ENCODE measurements at regions not wholly inside any gene's neighbourhood (a gene's known extent, or its start where the extent isn't known, plus 50 kb on each side); places are given as distances from the start of the nearest gene placed in this dataset.

GRCh38 chr5:152853361-152853760 lies 448.3 kb upstream of the NMUR2 start:
- DNase-seq = no peak
- TF ChIP-seq CTCF (IDR thresholded peaks at IDR 0.05) = no peak
- H3K4me3 Mint-ChIP-seq = no peak overlapping the region
- H3K9me3 Mint-ChIP-seq = peaks cover 23% of the 10 kb centered on the region
- no peak overlapping the region for H3K27ac Mint-ChIP-seq
- H3K36me3 Mint-ChIP-seq (ENCODE audit: low read depth) = peaks cover 4% of the 10 kb centered on the region; the same call in 1 of the 2 replicates
- no peaks in the 10 kb centered on the region for H3K27me3 Mint-ChIP-seq (ENCODE audit: insufficient read depth)
- H3K4me1 Mint-ChIP-seq (ENCODE audit: low read depth) = no peaks in the 10 kb centered on the region

GRCh38 chr5:152855441-152855840 lies 450.4 kb upstream of the NMUR2 start:
- TF ChIP-seq CTCF (IDR thresholded peaks at IDR 0.05) = no peak
- no peaks in the 10 kb centered on the region for H3K27me3 Mint-ChIP-seq (ENCODE audit: insufficient read depth)
- H3K9me3 Mint-ChIP-seq = peaks cover 24% of the 10 kb centered on the region
- H3K36me3 Mint-ChIP-seq (ENCODE audit: low read depth) = peaks cover 4% of the 10 kb centered on the region; the same call in 1 of the 2 replicates
- no peak for DNase-seq
- no peak overlapping the region for H3K27ac Mint-ChIP-seq
- H3K4me1 Mint-ChIP-seq (ENCODE audit: low read depth) = no peaks in the 10 kb centered on the region
- no peak overlapping the region for H3K4me3 Mint-ChIP-seq

GRCh38 chr5:152861231-152861630 lies 456.2 kb upstream of the NMUR2 start:
- no peaks in the 10 kb centered on the region for H3K27me3 Mint-ChIP-seq (ENCODE audit: insufficient read depth)
- peaks cover 4% of the 10 kb centered on the region; the same call in 1 of the 2 replicates for H3K36me3 Mint-ChIP-seq (ENCODE audit: low read depth)
- no peak for TF ChIP-seq CTCF (IDR thresholded peaks at IDR 0.05)
- no peak for DNase-seq
- H3K4me3 Mint-ChIP-seq = no peak overlapping the region
- no peak overlapping the region for H3K27ac Mint-ChIP-seq
- H3K9me3 Mint-ChIP-seq = peaks cover 27% of the 10 kb centered on the region
- no peaks in the 10 kb centered on the region for H3K4me1 Mint-ChIP-seq (ENCODE audit: low read depth)

GRCh38 chr5:152864447-152864846 lies 459.4 kb upstream of the NMUR2 start:
- no peak for DNase-seq
- Mint-ChIP-seq H3K27ac (no peak overlapping the region), H3K9me3 (peaks cover 30% of the 10 kb centered on the region), H3K27me3 (ENCODE audit: insufficient read depth) (no peaks in the 10 kb centered on the region), H3K4me1 (ENCODE audit: low read depth) (no peaks in the 10 kb centered on the region), H3K36me3 (ENCODE audit: low read depth) (no peaks in the 10 kb centered on the region), H3K4me3 (no peak overlapping the region)
- no peak for TF ChIP-seq CTCF (IDR thresholded peaks at IDR 0.05)

GRCh38 chr5:152864991-152865390 lies 459.9 kb upstream of the NMUR2 start:
- DNase-seq = no peak
- H3K4me1 Mint-ChIP-seq (ENCODE audit: low read depth) = no peaks in the 10 kb centered on the region
- H3K27ac Mint-ChIP-seq = no peak overlapping the region
- peaks cover 30% of the 10 kb centered on the region for H3K9me3 Mint-ChIP-seq
- H3K27me3 Mint-ChIP-seq (ENCODE audit: insufficient read depth) = no peaks in the 10 kb centered on the region
- no peak for TF ChIP-seq CTCF (IDR thresholded peaks at IDR 0.05)
- no peak overlapping the region for H3K4me3 Mint-ChIP-seq
- no peaks in the 10 kb centered on the region for H3K36me3 Mint-ChIP-seq (ENCODE audit: low read depth)

- no peak for DNase-seq
- Mint-ChIP-seq H3K9me3 (peaks cover 22% of the 10 kb centered on the region), H3K36me3 (ENCODE audit: low read depth) (no peaks in the 10 kb centered on the region), H3K27ac (no peak overlapping the region), H3K4me3 (no peak overlapping the region), H3K4me1 (ENCODE audit: low read depth) (no peaks in the 10 kb centered on the region), H3K27me3 (ENCODE audit: insufficient read depth) (no peaks in the 10 kb centered on the region)
- TF ChIP-seq CTCF (IDR thresholded peaks at IDR 0.05) = no peak
Observed at GRCh38 chr5:152869971-152870370, 464.9 kb upstream of the NMUR2 start.

All from HFFc6 (cell line).